GM19395 (cell line): ENCODE measurements at regions not wholly inside any gene's neighbourhood (a gene's known extent, or its start where the extent isn't known, plus 50 kb on each side); places are given as distances from the start of the nearest gene placed in this dataset.

Experiments used
- ATAC-seq: cut with Tn5 transposase; IDR thresholded peaks from one replicate; pipeline ENCODE4 v1.9.1; 2021; ENCODE audit warnings: mild to moderate bottlenecking, moderate library complexity; ENCODE audit not compliant: unreplicated experiment

DNA sequence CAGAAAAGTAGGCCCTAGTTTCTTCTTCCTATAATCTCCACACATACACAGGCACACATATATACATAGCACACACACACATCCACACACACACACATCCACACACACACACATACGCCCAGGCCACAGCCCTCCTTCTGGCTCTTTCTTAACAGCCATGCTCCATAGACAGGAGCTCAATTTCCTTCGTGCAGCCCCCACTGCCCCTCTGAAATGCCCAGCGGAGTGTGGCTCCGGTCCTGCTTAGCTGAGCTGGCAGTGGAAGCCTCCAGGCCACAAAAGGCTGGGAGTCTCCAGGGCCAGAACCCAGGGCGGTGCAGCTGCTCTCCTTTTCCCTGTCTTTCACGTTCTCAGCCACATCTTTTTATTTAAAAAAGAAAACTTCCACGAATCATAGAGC, 282.9 kb upstream of the IGFBP3 start:
- no peak for ATAC-seq

DNA sequence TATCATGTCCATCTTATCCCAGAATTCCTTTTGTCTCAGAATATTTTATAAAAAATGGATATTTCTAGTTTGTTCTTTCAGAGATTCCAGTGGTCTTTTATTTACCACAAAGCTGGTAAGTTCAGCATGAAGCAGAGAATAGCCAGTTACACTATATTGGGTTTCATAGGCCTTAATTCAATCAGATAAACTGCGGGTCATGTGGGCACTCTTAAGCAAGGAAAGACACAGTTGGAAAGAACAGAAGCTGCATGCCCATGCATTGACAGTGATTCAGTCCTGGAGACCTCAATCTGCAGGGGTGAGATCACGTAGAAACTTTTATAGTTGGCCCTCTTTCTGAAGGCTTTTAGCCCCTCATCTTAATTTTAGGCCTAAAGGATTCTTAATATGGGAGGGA, 281.3 kb upstream of the IGFBP3 start:
- no peak for ATAC-seq

DNA sequence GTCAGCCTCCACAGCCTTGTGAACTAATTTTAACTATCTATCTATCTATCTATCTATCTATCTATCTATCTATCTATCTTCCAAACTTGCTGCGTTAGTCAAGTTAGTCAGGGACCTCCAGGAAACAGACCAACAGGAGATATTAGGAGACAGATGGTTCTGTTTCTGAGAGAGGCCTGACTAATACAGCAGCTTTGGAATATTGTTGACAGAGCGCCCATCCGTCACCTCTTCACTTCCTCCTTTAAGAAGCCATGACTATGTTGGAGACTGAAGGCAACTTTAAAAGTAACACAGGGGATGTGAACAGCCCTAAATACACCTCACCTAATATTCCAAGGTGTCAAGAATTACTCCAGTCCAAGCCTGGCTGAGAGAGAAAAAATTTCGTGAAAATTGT, 280.9 kb upstream of the IGFBP3 start:
- ATAC-seq, result no peak

DNA sequence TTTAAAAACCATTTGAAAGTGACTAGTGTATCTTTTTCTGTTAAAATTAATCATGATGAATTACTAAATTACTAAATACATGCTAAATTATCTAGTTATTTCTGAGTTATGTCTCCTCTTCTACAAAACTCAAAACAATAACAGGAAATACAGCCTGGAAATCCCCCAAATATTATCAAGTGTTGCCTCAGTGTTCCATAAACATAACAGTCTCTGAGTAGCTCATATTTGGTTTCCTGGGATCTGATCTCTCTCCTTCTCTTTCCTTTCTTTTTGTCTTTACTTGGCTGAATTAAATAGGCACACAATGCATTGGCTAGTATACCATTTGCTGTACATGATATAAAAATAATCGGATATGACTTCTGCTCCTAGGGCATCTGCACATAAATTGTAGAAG, 277.6 kb upstream of the IGFBP3 start:
- ATAC-seq, result no peak

DNA sequence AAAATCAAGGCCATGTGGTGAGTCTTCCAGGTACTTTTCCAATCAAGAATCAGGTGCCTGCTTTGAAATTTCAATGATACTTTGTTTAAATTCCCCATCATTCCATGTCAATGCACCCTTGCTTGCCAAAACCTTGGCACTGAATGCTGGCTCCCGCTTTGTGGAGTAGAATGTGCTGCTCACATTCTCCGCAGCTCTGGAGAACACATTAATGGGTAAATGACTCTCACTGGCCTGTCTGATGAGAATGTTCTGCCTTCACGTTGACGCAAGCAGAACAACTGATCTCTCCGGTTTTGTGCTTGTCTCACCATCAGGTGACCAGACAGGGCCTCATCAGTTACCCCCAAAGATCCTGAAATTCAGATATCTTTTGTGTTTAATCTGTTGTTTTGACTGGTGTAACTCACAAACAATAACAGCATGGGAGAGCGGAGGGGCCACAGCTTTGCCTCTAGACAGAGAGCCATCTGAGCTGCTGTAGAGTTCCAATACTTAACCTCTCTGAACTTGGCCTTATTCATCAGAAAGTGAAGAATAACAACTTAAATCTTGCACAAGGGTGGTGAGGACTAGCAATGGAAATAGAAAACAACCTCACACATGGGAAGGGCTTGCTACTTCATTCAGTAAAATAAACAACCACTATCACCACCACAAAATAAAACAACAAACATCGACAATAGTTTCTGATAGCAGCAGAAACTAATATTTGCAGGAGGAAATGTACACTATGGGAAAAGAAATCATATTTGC, 276.9 kb upstream of the IGFBP3 start:
- ATAC-seq, result no peak

DNA sequence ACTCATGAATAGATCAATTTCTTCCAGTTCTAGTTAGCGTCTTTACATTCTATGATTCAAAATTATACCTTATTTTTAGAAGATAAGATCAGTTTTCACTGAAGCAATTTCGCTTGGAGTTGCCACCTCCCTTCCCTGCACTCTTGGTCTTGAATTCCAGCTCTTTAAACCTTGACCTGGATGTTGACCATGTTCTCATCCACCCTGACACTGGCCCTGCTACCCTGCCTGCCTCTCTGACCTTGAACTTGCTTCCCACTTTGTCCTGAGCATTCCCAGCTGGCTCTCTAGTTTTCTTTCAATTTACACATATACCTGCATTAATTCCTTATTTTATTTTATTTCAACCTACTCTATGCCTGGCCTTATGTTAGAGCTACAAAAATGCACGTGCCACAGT, 274.9 kb upstream of the IGFBP3 start:
- no peak for ATAC-seq

DNA sequence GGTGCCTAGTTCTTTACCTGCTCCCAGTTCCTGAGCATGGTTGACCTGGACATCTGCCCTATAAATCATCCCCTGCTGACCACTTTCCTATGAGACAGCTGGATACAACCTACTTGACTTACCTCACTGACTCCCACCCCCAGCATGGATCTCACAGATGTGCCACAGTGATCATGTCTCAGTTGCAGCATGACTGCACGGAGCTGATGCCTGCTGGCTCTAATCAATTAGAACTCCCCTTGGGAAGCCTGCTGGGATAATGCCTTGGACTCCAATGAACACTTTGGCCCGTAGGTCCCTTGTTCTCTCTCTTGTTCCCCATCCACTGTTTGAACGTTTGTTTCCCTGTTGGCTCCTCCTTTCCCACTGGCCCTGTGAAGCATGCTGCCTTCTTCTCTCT, 271.2 kb upstream of the IGFBP3 start:
- ATAC-seq, result no peak

DNA sequence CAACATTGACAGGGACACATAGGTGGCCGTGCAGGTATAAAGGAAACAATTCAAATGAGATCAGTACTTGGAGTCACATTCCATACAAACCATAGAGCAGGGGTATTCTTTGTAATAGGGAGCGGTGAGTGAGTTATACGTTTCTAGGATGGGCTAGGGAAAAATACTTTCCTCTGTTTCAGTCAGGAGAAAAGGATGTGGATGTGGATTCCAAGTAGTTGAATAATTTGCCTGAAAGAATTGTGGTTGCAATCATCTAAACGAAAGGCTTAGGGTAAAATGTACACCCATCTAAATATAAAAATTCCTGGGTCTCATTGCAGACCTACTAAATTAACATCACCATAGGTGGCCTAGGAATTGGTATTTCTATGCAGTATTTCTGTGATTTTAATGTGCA, 270.7 kb upstream of the IGFBP3 start:
- no peak for ATAC-seq

DNA sequence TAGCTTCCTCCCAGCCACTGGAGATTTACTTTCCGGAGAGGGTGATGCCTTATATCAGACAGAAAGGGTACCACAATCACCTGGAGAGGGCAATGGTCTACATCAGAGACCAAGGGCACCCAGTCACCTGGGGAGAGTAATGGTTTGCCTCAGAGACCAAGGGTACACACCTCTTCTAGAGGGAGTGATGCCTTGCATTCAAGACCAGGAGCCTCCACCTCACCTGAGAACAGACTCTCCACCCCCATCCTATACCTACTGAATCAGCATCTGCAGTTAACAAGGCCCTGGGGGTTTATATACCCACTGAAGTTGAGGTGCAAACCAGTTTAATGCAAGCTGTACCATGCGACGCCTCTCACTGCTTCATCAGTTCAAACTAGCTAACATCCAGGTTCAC, 270.2 kb upstream of the IGFBP3 start:
- ATAC-seq, result no peak

DNA sequence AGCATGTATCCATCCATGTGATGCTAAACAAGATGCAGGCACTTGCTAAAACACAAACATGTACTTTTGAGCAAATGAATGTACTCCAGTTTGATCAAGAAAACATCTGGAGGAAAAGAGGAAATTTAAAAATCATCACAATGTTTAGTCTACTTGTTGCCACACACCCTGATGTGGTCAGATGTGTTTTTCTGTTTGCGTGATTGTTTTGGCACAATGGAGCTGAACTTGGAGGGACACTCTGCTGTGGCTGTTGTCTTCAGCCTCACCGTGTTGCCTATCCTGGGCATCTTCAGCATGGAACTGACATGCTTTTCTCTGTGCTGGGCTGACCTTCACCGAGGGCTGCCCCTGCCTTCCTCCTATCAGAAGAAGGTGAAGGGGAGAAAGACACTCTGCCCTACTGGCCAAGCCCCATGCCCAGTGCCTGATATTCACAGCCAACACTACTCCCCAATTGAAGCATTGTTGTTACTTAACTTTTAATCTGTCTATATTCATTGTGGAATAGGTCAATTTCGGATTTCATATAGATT, 268.3 kb upstream of the IGFBP3 start:
- no peak for ATAC-seq

DNA sequence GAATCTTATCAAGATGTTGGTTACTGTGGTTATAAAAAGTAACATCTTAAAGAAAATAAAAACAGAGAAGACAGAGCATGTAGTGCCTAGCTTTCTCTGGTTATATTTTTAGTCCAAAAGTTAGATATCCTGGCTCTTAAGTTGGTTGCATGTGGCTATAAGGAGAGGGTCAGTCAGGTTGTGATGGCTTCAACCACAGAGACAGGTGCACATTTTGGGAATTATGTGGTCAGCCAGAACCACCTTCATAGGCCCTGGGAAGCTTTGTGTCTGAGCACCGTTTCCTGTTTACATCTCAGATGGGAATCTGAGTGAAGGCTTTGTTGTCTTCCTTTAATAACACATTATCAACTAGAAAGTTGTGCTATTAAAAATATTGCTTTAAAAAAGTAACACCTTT, 265.1 kb upstream of the IGFBP3 start:
- ATAC-seq, result no peak

DNA sequence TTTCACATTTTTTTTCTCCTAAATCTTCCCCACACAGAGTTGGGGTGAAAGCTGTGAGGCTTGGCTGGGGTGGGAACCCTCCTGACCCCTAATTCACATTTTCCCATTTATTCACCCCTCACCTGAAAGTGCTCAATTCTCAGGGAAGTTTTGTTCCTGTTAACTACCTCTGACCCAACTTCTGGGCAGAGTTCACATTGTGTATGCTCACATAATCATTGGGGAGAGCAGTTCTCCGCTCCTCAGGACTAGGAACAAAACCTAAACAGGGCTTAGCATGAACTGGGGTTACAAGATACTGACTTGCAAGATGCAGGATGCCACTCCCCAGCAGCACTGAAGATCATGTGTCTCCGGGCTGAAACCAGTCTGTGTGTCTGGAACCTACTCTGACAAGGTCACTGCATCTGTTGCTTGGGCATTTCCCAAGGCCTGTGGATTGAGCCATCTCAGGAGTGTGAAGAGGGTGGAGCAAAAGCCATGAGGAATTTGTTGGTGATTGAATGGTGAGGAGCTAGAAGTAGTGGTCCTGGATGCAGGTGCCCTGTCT, 258.1 kb upstream of the IGFBP3 start:
- no peak for ATAC-seq

DNA sequence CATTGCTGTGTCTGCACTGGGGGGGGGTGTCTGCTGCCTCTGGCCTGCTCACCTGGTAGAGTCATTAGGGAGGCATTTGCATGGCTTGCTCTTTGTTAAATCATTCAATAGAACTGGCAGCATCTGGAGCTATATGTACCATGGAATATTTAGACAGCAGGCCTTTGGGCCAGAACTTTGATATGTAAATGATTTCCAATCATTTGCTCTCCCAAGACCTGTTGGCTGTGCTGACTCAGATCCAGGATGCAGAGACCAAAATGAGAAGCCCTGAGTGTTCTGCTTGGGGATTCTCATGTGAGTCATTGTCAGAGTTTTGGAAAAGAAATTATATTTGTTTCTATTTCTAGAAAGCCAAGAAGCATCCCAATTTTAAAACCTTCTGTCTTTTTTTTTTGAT, 257.6 kb upstream of the IGFBP3 start:
- no peak for ATAC-seq

DNA sequence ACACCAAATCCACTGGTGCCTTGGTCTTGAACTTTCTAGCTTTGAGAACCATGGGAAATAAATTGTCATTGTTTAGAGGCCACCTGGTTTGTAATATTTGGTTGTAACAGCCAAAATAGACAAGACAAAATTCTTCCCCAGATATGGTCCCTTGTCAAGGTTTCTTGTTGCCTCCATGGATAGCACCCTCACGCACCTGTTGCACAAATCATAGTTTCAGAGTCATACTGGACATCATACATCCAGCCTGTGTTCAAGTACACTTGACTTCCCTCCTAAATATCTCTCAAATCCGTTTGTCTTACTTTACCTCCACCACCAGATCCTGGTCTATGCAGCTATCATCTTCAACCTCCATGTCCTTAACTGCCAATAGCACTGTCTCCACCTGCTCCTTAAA, 256.7 kb upstream of the IGFBP3 start:
- ATAC-seq, result no peak

DNA sequence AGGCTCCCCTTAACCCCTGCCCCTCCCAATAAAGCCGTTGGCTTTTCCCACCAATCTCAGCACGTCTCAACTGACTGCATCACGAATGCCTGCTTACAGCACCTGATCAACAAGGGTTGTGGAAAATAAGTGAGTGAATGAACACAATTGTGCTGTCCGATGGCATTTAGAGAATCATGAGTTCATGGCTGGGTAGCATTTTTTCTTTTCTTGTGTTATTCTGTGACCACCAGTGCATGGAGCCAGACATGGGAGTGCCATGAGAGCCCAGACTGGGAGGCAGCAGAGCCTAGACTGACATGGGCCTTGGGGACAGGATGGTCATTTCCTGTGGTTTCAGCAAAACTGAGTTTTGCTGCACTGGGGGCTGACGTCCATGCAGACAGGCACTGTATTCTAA, 254.1 kb upstream of the IGFBP3 start:
- no peak for ATAC-seq

DNA sequence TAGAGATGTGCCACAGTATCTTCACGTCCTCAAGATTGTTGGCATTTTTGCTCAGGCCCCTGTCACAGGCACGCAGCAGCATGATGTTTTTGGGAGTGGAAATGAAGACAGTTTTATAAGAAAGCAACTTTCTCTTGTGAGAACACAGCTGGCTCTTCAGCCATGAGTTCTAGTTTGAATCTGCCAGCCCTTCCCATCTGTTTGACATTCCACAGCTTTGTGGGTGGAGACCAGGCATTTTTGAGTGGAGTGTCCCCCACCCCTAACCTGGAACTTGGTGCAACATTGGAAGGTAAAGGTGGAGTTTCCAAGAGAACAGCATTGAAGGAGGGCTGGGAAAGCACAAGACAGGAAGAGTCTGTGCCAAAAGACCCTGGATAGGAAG, 253.1 kb upstream of the IGFBP3 start:
- ATAC-seq, result no peak

DNA sequence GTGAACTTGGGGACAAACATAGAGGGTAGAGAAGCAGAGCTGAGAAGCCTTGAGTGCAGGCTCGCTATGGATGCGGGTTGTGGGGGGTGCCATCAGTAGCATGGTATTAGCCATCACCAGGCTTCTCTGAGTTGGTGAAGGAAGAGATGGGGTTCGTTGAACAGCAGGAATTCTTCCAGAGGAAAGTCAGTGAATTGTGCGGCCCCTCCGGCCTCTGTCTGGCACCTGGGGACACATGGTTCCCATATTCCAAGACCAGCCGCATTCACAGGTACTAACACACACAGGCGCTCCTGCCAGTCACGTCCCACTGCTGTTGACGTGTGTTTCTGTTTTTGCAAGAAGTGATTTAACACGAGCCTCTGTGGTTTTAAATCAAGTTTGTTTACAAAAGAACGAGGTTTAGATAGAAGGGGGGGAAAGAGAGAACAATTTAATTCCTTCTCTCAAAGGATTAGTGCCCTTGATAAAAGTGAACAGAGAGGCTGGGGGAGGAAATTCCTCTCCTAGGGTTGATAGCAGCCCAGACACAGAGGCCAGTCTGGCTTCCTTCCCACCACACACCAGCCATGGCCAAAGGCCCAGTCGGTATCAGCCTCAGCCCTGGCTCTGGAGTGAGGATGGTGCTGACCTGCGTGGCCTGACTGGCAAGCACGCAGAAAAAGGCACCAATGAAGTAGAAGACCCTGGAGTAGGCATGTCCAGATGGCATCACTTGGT, 252.6 kb upstream of the IGFBP3 start:
- no peak for ATAC-seq

DNA sequence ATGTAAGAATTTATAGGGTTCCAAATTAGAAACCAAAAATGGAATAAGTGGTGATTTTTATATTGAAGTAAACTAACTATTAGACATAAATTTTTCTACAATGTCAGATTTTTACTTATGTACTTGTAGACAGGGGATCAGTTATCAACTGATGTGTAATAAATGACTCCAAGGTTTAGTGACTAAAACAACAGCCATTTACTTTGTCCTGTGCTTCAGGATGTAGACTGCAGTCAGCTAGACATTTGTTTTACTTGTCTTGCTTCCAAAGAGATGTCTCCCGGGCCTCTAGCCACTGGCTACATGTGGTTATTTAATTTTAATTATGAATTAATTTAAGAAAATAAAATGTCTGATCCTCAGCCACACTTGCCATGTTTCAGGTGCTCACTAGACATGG, 249.7 kb upstream of the IGFBP3 start:
- no peak for ATAC-seq

DNA sequence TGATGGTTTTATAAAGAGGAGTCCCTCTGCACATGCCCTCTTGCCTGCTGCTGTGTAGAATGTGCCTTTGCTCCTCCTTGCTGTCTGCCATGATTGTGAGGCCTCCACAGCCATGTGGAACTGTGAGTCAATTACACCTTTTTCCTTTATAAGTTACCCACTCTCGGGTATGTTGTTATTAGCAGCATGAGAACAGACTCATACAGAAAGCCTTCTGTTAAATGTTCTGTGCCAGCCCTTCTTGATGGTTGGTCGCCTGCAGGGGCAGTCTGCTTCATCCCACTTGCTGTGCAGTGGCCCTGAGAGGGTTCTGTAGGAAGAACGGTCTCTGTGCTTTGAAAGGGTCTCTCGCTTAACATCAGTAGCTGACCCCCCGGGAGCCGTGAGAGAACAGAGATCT, 248.9 kb upstream of the IGFBP3 start:
- ATAC-seq, result no peak

DNA sequence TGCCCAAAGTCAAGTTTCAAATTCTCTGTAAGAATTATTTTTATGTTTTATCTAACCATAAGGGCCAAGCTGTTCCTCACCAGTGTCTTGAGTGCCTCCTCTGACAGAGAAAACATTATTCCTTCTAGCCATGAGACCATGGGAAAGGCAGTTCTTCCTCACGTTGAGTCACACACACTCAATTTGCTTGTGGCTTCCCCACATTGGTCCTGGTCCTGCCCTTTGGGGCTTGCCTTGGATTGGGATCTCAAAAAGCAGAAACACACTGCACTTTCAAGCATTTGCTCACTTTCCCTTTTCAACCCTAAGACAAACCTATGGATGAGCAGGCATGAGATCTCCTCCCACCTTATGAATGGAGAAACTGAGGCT, 248.3 kb upstream of the IGFBP3 start:
- no peak for ATAC-seq

DNA sequence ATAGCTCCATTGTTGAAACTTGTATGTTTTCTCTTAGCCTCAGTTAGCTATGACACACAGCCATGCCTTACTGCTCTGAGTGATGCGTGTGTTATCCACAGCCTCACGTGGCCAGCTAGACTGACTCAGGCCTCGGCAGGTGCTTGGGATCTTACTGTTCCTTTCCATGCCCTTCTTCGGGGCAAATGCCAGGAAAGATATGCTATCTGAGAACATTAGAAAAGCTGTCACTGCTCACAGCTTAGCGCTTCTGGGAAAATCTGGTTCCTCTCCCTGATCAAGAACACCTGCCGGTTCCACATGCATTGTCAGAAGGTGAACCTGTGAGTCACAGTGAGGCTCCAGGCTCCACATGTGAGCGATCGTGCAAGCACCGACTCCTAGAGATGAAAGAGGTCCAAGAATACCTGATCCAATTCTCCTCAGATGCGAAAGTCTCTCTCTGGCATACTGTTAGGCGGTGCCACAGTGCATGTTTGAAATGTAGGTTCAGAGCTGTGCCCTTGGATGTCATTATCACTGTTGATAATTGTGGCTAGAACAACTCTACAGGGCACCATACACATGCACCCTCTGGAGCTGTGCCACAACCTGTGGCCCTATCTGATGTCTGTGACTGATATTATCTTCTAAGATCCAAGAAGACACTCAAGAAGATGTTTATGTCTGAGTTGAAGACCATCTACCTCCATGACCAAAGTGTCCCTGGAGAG, 247.8 kb upstream of the IGFBP3 start:
- ATAC-seq, result no peak

DNA sequence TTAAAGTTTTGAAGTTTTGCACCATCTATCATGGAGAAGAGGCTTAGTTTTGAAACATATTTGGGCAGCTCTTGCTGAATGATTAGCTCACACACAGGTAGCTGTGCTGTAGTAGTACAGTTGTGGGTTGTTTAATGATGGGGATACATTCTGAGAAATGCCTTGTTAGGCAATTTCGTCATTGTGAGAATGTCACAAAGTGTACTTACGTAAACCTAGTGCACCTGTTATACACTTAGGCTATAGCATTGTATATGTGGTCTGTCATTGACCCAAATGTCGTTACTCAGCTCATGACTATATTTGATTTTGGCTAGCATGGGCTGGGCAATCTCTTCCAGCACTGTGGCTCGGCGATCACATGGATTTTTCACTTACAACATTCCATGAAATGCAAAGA, 247.2 kb upstream of the IGFBP3 start:
- no peak for ATAC-seq
